ENCODE measurements at regions not wholly inside any gene's neighbourhood (a gene's known extent, or its start where the extent isn't known, plus 50 kb on each side); places are given as distances from the start of the nearest gene placed in this dataset.

DNA sequence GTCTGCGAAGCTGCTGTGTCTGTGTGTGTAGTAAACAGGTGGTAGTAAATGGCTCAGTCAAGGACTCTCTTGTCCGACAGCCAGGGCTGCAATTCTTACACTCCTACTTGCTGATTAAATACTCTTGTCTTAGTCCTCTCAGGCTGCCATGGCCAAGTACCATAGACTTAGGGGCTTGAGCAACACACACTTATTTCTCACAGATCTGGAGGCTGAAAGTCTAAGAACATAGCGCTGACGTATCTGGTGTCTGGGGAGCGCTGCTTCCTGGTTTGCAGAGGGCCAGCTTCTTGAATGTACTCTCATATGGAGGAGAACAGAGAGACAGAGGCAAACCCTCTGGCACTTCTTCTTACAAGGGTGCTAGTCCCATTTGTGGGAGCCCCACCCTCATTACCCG, 411.0 kb downstream of the MED10 start:
- no peak for TF ChIP-seq CTCF (conservative IDR thresholded peaks at IDR 0.05)
- no peak for TF ChIP-seq ZFX (IDR thresholded peaks at IDR 0.05)
